NCI-H774 (cell line): ENCODE measurements at regions not wholly inside any gene's neighbourhood (a gene's known extent, or its start where the extent isn't known, plus 50 kb on each side); places are given as distances from the start of the nearest gene placed in this dataset.
A peak's percentile ranks its signal among the peaks of the same experiment; 100 is the strongest.

Experiments
- DNase-seq: peaks from one replicate; lab custom pipeline; 2025; lab: John Stamatoyannopoulos, UW

- no peak for DNase-seq
These were observed 272.3 kb downstream of the PTPRU start for GRCh38 chr1:29508458-29509107.

- DNase-seq = no peak
These were observed 270.4 kb downstream of the PTPRU start for GRCh38 chr1:29506678-29507225.

GRCh38 chr1:29505532-29506220, 269.4 kb downstream of the PTPRU start:
- DNase-seq = no peak

- DNase-seq = no peak
These were observed 268.5 kb downstream of the PTPRU start for GRCh38 chr1:29504709-29505410.

GRCh38 chr1:29504196-29504595, 267.9 kb downstream of the PTPRU start:
- no peak for DNase-seq

- peak; percentile 66 for DNase-seq
These were observed 266.9 kb downstream of the PTPRU start for GRCh38 chr1:29502911-29503840.

- DNase-seq = no peak
These were observed 266.0 kb downstream of the PTPRU start for GRCh38 chr1:29502225-29502910.

- DNase-seq = no peak
These were observed 265.1 kb downstream of the PTPRU start for GRCh38 chr1:29501227-29501976.

GRCh38 chr1:29500651-29501050, 264.3 kb downstream of the PTPRU start:
- DNase-seq = no peak

- DNase-seq = no peak
These were observed 263.7 kb downstream of the PTPRU start for GRCh38 chr1:29500041-29500440.

GRCh38 chr1:29499104-29499650, 262.9 kb downstream of the PTPRU start:
- DNase-seq = no peak

- no peak for DNase-seq
These were observed 262.1 kb downstream of the PTPRU start for GRCh38 chr1:29498126-29499103.

GRCh38 chr1:29497395-29498125, 261.2 kb downstream of the PTPRU start:
- no peak for DNase-seq

- no peak for DNase-seq
These were observed 260.4 kb downstream of the PTPRU start for GRCh38 chr1:29496701-29497100.

- no peak for DNase-seq
These were observed 254.0 kb downstream of the PTPRU start for GRCh38 chr1:29490204-29490934.

- no peak for DNase-seq
These were observed 253.1 kb downstream of the PTPRU start for GRCh38 chr1:29489471-29489870.

GRCh38 chr1:29488794-29489311, 252.5 kb downstream of the PTPRU start:
- no peak for DNase-seq
